NB4 (cell line): ENCODE measurements at regions not wholly inside any gene's neighbourhood (a gene's known extent, or its start where the extent isn't known, plus 50 kb on each side); places are given as distances from the start of the nearest gene placed in this dataset.
A peak's percentile ranks its signal among the peaks of the same experiment; 100 is the strongest.

ENCODE experiments used
- MYC ChIP-seq: IDR thresholded peaks from 2 replicates; pipeline ENCODE4 v1.6.1; 2011; ENCODE audit warnings: low read depth, low read length
- POLR2A ChIP-seq: IDR thresholded peaks from 2 replicates; pipeline ENCODE4 v1.6.1; 2011; ENCODE audit warnings: mild to moderate bottlenecking; ENCODE audit not compliant: insufficient read length; ENCODE audit errors: extremely low read depth
- TF ChIP-seq, protein P1 (sequence below): IDR thresholded peaks from one replicate; pipeline ENCODE4 v1.5.1; 2012; ENCODE audit warnings: low read depth, low read length
- TF ChIP-seq, protein P2 (sequence below): IDR thresholded peaks from 2 replicates; pipeline ENCODE4 v1.6.1; 2011; ENCODE audit warnings: low read depth, low read length

DNA sequence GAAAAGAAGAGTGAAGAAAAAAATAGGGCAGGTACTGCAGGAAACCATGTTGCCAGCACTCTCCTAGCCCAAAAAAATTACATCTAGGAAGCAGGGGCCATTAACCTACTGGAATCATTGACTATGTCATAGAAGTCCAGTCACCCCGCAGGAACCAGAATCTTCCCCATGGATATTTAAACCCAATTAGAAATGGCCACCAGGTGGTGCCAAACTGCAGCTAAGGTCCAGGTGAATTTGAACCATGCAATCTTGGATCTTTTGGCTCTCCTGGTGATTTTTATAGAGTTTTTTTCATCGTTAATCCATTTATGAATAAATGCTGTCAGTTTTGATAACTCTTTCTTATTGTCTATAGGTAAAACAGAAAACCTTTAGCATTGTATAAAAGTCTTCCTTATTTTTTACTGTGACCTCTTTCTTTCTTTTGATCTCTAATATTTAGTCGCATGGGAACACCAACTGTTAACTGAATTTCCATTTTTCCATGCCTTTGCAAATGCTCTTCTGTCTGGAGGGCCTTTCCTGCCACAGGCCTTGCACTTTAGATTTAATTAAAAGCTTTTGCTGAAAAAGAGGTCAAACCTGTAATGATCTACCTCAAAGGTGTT lies 147.5 kb upstream of the FGF10 start:
- TF ChIP-seq, protein P1, sequence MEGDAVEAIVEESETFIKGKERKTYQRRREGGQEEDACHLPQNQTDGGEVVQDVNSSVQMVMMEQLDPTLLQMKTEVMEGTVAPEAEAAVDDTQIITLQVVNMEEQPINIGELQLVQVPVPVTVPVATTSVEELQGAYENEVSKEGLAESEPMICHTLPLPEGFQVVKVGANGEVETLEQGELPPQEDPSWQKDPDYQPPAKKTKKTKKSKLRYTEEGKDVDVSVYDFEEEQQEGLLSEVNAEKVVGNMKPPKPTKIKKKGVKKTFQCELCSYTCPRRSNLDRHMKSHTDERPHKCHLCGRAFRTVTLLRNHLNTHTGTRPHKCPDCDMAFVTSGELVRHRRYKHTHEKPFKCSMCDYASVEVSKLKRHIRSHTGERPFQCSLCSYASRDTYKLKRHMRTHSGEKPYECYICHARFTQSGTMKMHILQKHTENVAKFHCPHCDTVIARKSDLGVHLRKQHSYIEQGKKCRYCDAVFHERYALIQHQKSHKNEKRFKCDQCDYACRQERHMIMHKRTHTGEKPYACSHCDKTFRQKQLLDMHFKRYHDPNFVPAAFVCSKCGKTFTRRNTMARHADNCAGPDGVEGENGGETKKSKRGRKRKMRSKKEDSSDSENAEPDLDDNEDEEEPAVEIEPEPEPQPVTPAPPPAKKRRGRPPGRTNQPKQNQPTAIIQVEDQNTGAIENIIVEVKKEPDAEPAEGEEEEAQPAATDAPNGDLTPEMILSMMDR = peak; percentile 61
- no peak for TF ChIP-seq POLR2A
- no peak for TF ChIP-seq MYC
- TF ChIP-seq, protein P2, sequence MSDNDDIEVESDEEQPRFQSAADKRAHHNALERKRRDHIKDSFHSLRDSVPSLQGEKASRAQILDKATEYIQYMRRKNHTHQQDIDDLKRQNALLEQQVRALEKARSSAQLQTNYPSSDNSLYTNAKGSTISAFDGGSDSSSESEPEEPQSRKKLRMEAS = peak; percentile 8; the same call in 1 of the 2 replicates
